CD4-positive, alpha-beta memory T cell (primary cell): ENCODE measurements at regions not wholly inside any gene's neighbourhood (a gene's known extent, or its start where the extent isn't known, plus 50 kb on each side); places are given as distances from the start of the nearest gene placed in this dataset.

ENCODE experiments used
- CTCF ChIA-PET: fragments of 350-600 bp; sonication (Branson Sonifier 250); formaldehyde crosslinking; loops from one replicate; lab custom pipeline; 2021; ENCODE audit warnings: inconsistent platforms; ENCODE audit not compliant: partially characterized antibody; lab: Charles Lee
- POLR2A ChIA-PET: fragments of 350-600 bp; sonication (Branson Sonifier 250); formaldehyde crosslinking; loops from one replicate; lab custom pipeline; 2021; ENCODE audit not compliant: partially characterized antibody; lab: Charles Lee
- DNase-seq, 5 donors: peaks; one replicate each; pipeline versions ENCODE4 v3.0.0 to v3.0.0-alpha.2; 2020 to 2022; ENCODE audit warnings: mixed read lengths in 1 of 5
- H3K27ac ChIP-seq: one replicate; pipeline ENCODE4 v1.7.0; 2013; ENCODE audit warnings: low read depth, low read length
- H3K27me3 ChIP-seq: 2 replicates; pipeline ENCODE4 v1.7.0; 2013; ENCODE audit warnings: mild to moderate bottlenecking, low read length, moderate library complexity; ENCODE audit not compliant: insufficient read depth
- H3K36me3 ChIP-seq: 2 replicates; pipeline ENCODE4 v1.7.0; 2013; ENCODE audit warnings: mild to moderate bottlenecking, low read length, moderate library complexity; ENCODE audit not compliant: insufficient read depth
- H3K4me1 ChIP-seq: 2 replicates; pipeline ENCODE4 v1.7.0; 2013; ENCODE audit warnings: mild to moderate bottlenecking, low read length, moderate library complexity; ENCODE audit not compliant: insufficient read depth
- H3K4me3 ChIP-seq, 2 donors: one replicate each; pipeline ENCODE4 v1.7.0; 2013; ENCODE audit warnings: low read length in 2 of 2, mild to moderate bottlenecking in 1 of 2
- H3K9me3 ChIP-seq, 2 donors: one replicate each; pipeline ENCODE4 v1.7.0; 2013; ENCODE audit warnings: low read length in 2 of 2, control low read depth in 1 of 2; ENCODE audit not compliant: control insufficient read depth in 1 of 2
- H3K27ac Mint-ChIP-seq, 7 donors: one replicate each; pipeline ENCODE4 v1.8.0; 2020 to 2021; ENCODE audit warnings: mixed read lengths in 7 of 7, mild to moderate bottlenecking in 6 of 7, inconsistent platforms in 3 of 7, moderate library complexity in 3 of 7
- H3K27me3 Mint-ChIP-seq, 2 donors: one replicate each; pipeline ENCODE4 v1.8.0; 2020 to 2021; ENCODE audit warnings: mixed read lengths in 2 of 2
- H3K36me3 Mint-ChIP-seq, 2 donors: one replicate each; pipeline ENCODE4 v1.8.0; 2020 to 2021; ENCODE audit warnings: mixed read lengths in 2 of 2, inconsistent platforms in 1 of 2, mild to moderate bottlenecking in 1 of 2
- H3K4me1 Mint-ChIP-seq, 4 donors: one replicate each; pipeline ENCODE4 v1.8.0; 2020 to 2021; ENCODE audit warnings: mixed read lengths in 4 of 4, mild to moderate bottlenecking in 1 of 4
- H3K4me3 Mint-ChIP-seq, 8 donors: one replicate each; pipeline ENCODE4 v1.8.0; 2020 to 2021; ENCODE audit warnings: mixed read lengths in 8 of 8, mild to moderate bottlenecking in 7 of 8, moderate library complexity in 6 of 8, inconsistent platforms in 3 of 8
- H3K9me3 Mint-ChIP-seq, 8 donors: one replicate each; pipeline ENCODE4 v1.8.0; 2020 to 2021; ENCODE audit warnings: mixed read lengths in 8 of 8, mild to moderate bottlenecking in 5 of 8, inconsistent platforms in 3 of 8, moderate library complexity in 1 of 8
- intact Hi-C: fragments of 100-400 bp; cut with micrococcal nuclease; formaldehyde crosslinking; loops from one replicate; pipeline ENCODE4 v1.15.1; 2023

- H3K36me3 ChIP-seq, result no peaks in the 10 kb centered on the region
- H3K36me3 Mint-ChIP-seq, result peaks cover 0 to 4% of the 10 kb centered on the region in 2 donors
- no peaks in the 10 kb centered on the region for H3K4me1 ChIP-seq
- no peaks in the 10 kb centered on the region for H3K9me3 Mint-ChIP-seq
- intact Hi-C loops, result no loop called here
- DNase-seq, result no peak
- no peak overlapping the region for H3K4me3 Mint-ChIP-seq
- H3K4me3 ChIP-seq, result no peak overlapping the region
- H3K27me3 Mint-ChIP-seq, result no peaks in the 10 kb centered on the region
- H3K27me3 ChIP-seq, result no peaks in the 10 kb centered on the region
- H3K27ac Mint-ChIP-seq, result no peak overlapping the region
- no peaks in the 10 kb centered on the region for H3K9me3 ChIP-seq
- no peaks in the 10 kb centered on the region for H3K4me1 Mint-ChIP-seq
- no peak overlapping the region for H3K27ac ChIP-seq
- ChIA-PET CTCF (interaction anchor here (1.8 to 2.1 kb wide), 2 partner anchors 10 to 22 kb away, joined by 5 to 6 read pairs; no protein-coding TSS in a partner anchor), POLR2A (no interaction called here)
Observed at GRCh38 chr2:42850016-42850805, 57.8 kb upstream of the HAAO start.

GRCh38 chr2:42849311-42849710 is 56.9 kb upstream of the HAAO start:
- Mint-ChIP-seq H3K36me3 (peaks cover 0 to 4% of the 10 kb centered on the region in 2 donors), H3K27me3 (no peaks in the 10 kb centered on the region), H3K9me3 (no peaks in the 10 kb centered on the region), H3K27ac (no peak overlapping the region), H3K4me1 (no peaks in the 10 kb centered on the region), H3K4me3 (no peak overlapping the region)
- ChIA-PET POLR2A (no interaction called here), CTCF (interaction anchor here (2.1 kb wide), 1 partner anchor 21 kb away, joined by 6 read pairs; no protein-coding TSS in a partner anchor)
- H3K27ac ChIP-seq, result no peak overlapping the region
- no peaks in the 10 kb centered on the region for H3K9me3 ChIP-seq
- no peaks in the 10 kb centered on the region for H3K4me1 ChIP-seq
- no peaks in the 10 kb centered on the region for H3K36me3 ChIP-seq
- H3K27me3 ChIP-seq, result no peaks in the 10 kb centered on the region
- intact Hi-C loops, result no loop called here
- no peak overlapping the region for H3K4me3 ChIP-seq
- no peak for DNase-seq

GRCh38 chr2:42848726-42849290 is 56.4 kb upstream of the HAAO start:
- intact Hi-C loops, result no loop called here
- Mint-ChIP-seq H3K4me1 (no peaks in the 10 kb centered on the region), H3K36me3 (peaks cover 0 to 4% of the 10 kb centered on the region in 2 donors), H3K27me3 (no peaks in the 10 kb centered on the region), H3K27ac (no peak overlapping the region), H3K9me3 (no peaks in the 10 kb centered on the region), H3K4me3 (no peak overlapping the region)
- CTCF ChIA-PET, result interaction anchor here (1.4 to 2.1 kb wide), 2 partner anchors 11 to 21 kb away, joined by 6 to 7 read pairs; no protein-coding TSS in a partner anchor
- no peaks in the 10 kb centered on the region for H3K36me3 ChIP-seq
- no peaks in the 10 kb centered on the region for H3K4me1 ChIP-seq
- POLR2A ChIA-PET, result no interaction called here
- no peak for DNase-seq
- H3K4me3 ChIP-seq, result no peak overlapping the region
- no peak overlapping the region for H3K27ac ChIP-seq
- no peaks in the 10 kb centered on the region for H3K9me3 ChIP-seq
- H3K27me3 ChIP-seq, result no peaks in the 10 kb centered on the region

GRCh38 chr2:42848265-42848664 is 55.9 kb upstream of the HAAO start:
- no peak overlapping the region for H3K4me3 Mint-ChIP-seq

GRCh38 chr2:42847596-42848151 is 55.3 kb upstream of the HAAO start:
- H3K27me3 ChIP-seq, result no peaks in the 10 kb centered on the region
- no peak overlapping the region for H3K4me3 ChIP-seq
- Mint-ChIP-seq H3K27ac (no peak overlapping the region), H3K4me3 (no peak overlapping the region), H3K9me3 (no peaks in the 10 kb centered on the region), H3K4me1 (no peaks in the 10 kb centered on the region), H3K36me3 (peaks cover 0 to 4% of the 10 kb centered on the region in 2 donors), H3K27me3 (no peaks in the 10 kb centered on the region)
- no peaks in the 10 kb centered on the region for H3K9me3 ChIP-seq
- no peak for DNase-seq
- intact Hi-C loops, result no loop called here
- no peaks in the 10 kb centered on the region for H3K4me1 ChIP-seq
- no peak overlapping the region for H3K27ac ChIP-seq
- no peaks in the 10 kb centered on the region for H3K36me3 ChIP-seq
- POLR2A ChIA-PET, result no interaction called here
- CTCF ChIA-PET, result interaction anchor here (0.6 to 1.6 kb wide), 3 partner anchors 9 to 33 kb away, joined by 3 to 7 read pairs (median 5); no protein-coding TSS in a partner anchor

More at GRCh38 chr2:42848265-42848664, 55.9 kb upstream of the HAAO start:
- ChIA-PET CTCF (interaction anchor here (1.4 kb wide), 1 partner anchor 12 kb away, joined by 7 read pairs; no protein-coding TSS in a partner anchor), POLR2A (no interaction called here)
- Histone ChIP-seq H3K9me3 (no peaks in the 10 kb centered on the region), H3K27me3 (no peaks in the 10 kb centered on the region), H3K4me3 (no peak overlapping the region), H3K4me1 (no peaks in the 10 kb centered on the region), H3K36me3 (no peaks in the 10 kb centered on the region), H3K27ac (no peak overlapping the region)
- H3K36me3 Mint-ChIP-seq, result peaks cover 0 to 4% of the 10 kb centered on the region in 2 donors
- DNase-seq, result no peak
- no peaks in the 10 kb centered on the region for H3K4me1 Mint-ChIP-seq
- H3K27ac Mint-ChIP-seq, result no peak overlapping the region
- intact Hi-C loops, result no loop called here
- no peaks in the 10 kb centered on the region for H3K9me3 Mint-ChIP-seq
- H3K27me3 Mint-ChIP-seq, result no peaks in the 10 kb centered on the region

- no peak for DNase-seq
- no peak overlapping the region for H3K4me3 ChIP-seq
- H3K4me1 ChIP-seq, result no peaks in the 10 kb centered on the region
- no peak overlapping the region for H3K27ac ChIP-seq
- Mint-ChIP-seq H3K4me1 (no peaks in the 10 kb centered on the region), H3K27ac (no peak overlapping the region), H3K4me3 (no peak overlapping the region), H3K27me3 (no peaks in the 10 kb centered on the region), H3K36me3 (peaks cover 0 to 4% of the 10 kb centered on the region in 2 donors), H3K9me3 (no peaks in the 10 kb centered on the region)
- no peaks in the 10 kb centered on the region for H3K36me3 ChIP-seq
- H3K27me3 ChIP-seq, result no peaks in the 10 kb centered on the region
- ChIA-PET CTCF (interaction anchor here (0.6 to 1.6 kb wide), 3 partner anchors 8 to 32 kb away, joined by 3 to 7 read pairs (median 5); no protein-coding TSS in a partner anchor), POLR2A (no interaction called here)
- intact Hi-C loops, result no loop called here
- H3K9me3 ChIP-seq, result no peaks in the 10 kb centered on the region
Observed at GRCh38 chr2:42846932-42847595, 54.7 kb upstream of the HAAO start.

DNA sequence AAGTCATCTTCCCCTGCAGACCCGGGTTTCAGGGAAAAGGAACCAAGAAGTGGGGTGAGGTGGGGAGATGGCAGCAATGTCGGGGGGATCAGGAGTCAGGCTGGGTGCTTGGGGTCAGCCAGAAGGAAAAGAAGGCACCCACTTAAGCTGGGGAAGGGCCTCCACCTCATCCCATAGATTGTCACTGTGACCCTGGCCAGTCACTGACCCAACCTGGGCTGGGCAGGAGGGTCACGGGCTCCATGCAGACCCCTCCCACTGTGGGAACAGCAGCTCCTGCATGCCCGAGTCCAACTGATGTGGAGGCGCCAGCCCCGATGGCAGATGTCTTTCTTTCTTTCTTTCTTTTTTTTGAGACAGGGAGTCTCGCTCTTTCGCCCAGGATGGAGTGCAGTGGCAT is 53.6 kb upstream of the HAAO start:
- Histone ChIP-seq H3K4me3 (no peak overlapping the region), H3K36me3 (no peaks in the 10 kb centered on the region), H3K27ac (no peak overlapping the region), H3K27me3 (no peaks in the 10 kb centered on the region), H3K4me1 (no peaks in the 10 kb centered on the region), H3K9me3 (no peaks in the 10 kb centered on the region)
- DNase-seq, result no peak
- H3K4me1 Mint-ChIP-seq, result no peaks in the 10 kb centered on the region
- no peaks in the 10 kb centered on the region for H3K9me3 Mint-ChIP-seq
- POLR2A ChIA-PET, result no interaction called here
- H3K27ac Mint-ChIP-seq, result no peak overlapping the region
- H3K4me3 Mint-ChIP-seq, result no peak overlapping the region
- CTCF ChIA-PET, result interaction anchor here (1.1 kb wide), 1 partner anchor 11 kb away, joined by 3 read pairs; no protein-coding TSS in a partner anchor
- no peaks in the 10 kb centered on the region for H3K27me3 Mint-ChIP-seq
- H3K36me3 Mint-ChIP-seq, result peaks cover 0 to 4% of the 10 kb centered on the region in 2 donors
- intact Hi-C loops, result no loop called here
